MM.1S (cell line): ENCODE measurements at regions not wholly inside any gene's neighbourhood (a gene's known extent, or its start where the extent isn't known, plus 50 kb on each side); places are given as distances from the start of the nearest gene placed in this dataset.

ENCODE experiments used
- EZH2 ChIP-seq: fragments of 300-600 bp; sonication (generic); optimal IDR thresholded peaks from 2 replicates; pipeline ENCODE3; 2017; ENCODE audit warnings: low read depth, mild to moderate bottlenecking, antibody characterized with exemption, low read length, mixed read lengths
- EZH2phosphoT487 ChIP-seq: fragments of 300-600 bp; sonication (generic); IDR thresholded peaks from 2 replicates; pipeline ENCODE4 v1.6.1; 2018; ENCODE audit warnings: antibody characterized with exemption, low read length
- TF ChIP-seq, protein P1 (sequence below): fragments of 300-600 bp; sonication (generic); IDR thresholded peaks from 2 replicates; pipeline ENCODE4 v1.5.1; 2016; ENCODE audit warnings: antibody characterized with exemption, low read length, mixed read lengths

DNA sequence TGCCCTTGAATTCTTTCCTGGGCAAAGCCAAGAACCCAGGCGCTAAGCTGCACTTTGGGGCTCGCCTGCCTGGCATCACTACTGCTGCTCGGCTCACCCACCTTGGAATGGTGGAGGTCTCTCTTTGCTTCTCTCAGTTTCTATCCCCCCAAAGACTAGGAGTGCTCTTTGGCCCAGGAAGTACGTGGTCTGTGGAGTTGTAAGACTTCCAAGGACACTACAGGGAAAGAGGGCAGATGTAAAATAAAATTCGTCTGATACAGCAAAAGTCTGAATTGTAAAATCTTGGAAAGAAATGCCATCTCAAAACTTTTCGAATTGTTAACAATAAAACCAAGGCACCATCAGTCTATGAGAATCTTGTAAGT, 52.5 kb upstream of the MAP1LC3B2 start:
- TF ChIP-seq, protein P1, sequence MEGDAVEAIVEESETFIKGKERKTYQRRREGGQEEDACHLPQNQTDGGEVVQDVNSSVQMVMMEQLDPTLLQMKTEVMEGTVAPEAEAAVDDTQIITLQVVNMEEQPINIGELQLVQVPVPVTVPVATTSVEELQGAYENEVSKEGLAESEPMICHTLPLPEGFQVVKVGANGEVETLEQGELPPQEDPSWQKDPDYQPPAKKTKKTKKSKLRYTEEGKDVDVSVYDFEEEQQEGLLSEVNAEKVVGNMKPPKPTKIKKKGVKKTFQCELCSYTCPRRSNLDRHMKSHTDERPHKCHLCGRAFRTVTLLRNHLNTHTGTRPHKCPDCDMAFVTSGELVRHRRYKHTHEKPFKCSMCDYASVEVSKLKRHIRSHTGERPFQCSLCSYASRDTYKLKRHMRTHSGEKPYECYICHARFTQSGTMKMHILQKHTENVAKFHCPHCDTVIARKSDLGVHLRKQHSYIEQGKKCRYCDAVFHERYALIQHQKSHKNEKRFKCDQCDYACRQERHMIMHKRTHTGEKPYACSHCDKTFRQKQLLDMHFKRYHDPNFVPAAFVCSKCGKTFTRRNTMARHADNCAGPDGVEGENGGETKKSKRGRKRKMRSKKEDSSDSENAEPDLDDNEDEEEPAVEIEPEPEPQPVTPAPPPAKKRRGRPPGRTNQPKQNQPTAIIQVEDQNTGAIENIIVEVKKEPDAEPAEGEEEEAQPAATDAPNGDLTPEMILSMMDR: no peak
- TF ChIP-seq EZH2: no peak
- no peak for TF ChIP-seq EZH2phosphoT487
